ENCODE measurements at regions not wholly inside any gene's neighbourhood (a gene's known extent, or its start where the extent isn't known, plus 50 kb on each side); places are given as distances from the start of the nearest gene placed in this dataset.
"Not testable (repeated sequence)": the region's sequence is repeated elsewhere in the genome, so short reads cannot be mapped to it uniquely, and the experiment has no call there.

DNA sequence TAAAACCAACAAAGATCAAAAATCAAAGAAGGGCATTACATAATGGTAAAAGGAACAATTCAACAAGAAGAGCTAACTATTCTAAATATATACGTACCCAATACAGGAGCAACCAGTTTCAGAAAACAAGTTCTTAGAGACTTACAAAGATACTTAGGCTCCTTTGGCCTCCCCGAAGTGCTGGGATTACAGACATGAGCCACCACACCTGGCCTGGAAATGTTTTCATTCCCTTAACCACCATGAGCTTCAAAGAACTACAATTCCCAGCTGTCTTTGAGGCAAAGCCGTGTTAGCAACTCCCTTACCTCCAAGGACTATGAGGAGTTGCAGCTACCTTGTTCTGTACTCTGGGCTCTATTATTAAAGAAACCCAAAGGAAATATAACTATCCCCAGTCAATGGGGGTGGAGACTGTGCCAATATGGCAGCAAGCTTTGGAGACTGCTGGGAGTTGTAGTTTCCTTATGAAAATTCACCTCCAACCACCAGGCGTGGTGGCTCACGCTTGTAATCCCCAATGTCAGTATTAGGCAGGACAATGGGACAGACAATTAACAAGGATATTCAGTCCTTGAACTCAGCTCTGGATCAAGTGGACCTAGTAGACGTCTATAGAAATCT, 893.9 kb downstream of the SLC6A15 start:
- FAIRE-seq; DNase-seq (ENCODE audit: extremely low spot score, insufficient read length, low read depth): not testable (repeated sequence)

DNA sequence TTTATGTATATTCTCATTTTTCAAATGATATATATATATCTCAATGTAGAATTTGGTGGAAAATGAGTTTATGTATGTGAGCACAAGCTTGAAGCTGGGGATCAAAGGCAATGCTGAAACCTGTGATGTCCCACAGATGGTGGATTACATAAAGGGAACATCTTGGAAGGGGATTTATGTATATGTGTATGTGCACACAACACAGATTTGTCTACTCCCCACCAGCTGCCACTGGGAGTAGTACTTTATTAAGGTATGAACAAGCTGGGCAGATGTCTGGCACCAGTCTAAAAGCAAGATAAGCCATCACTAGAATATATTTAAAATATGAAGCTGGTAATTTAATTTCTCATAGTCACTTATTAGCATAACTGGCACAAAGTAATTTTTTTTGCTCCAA, 895.6 kb downstream of the SLC6A15 start:
- no peak for FAIRE-seq
- DNase-seq (ENCODE audit: extremely low spot score, insufficient read length, low read depth) = no peak

DNA sequence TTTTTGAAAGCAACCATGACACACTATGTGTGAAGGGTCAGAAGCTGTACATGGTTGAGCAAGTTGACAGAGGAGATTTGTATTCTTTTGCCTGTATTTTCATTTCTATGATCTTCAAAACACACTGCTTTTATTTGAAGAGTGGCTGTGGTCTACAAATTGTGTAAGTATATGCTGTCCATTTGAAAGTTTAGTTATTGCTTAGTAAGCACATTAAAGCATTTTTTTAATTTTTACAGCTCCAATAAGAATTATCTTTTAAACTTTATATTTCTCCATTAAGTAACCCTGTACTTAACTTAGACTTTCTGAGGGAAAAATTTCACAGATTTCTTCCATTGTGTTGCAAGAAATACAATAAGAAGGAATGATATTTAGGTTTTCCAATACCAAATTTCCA, 915.2 kb downstream of the SLC6A15 start:
- no peak for DNase-seq (ENCODE audit: extremely low spot score, insufficient read length, low read depth)
- no peak for FAIRE-seq

DNA sequence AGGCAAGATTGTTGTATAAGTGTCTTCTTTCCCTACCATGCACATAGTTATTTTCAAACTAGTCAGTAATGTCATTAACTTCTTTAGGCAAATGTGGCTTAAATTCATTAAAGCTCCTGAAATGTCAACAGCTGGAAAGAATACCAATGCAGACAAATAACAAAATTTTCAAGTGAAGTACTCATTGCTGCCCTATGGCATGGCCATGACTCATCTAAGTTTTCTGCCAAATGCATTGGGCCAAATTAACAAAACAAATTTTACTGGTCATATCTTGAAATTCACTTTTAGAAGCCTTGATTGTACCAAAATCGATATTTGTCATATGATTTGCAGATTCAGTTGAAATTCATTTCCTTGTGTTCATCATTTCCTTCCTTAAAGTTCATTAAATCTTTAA, 915.9 kb downstream of the SLC6A15 start:
- DNase-seq (ENCODE audit: extremely low spot score, insufficient read length, low read depth) (no peak), FAIRE-seq (no peak)

DNA sequence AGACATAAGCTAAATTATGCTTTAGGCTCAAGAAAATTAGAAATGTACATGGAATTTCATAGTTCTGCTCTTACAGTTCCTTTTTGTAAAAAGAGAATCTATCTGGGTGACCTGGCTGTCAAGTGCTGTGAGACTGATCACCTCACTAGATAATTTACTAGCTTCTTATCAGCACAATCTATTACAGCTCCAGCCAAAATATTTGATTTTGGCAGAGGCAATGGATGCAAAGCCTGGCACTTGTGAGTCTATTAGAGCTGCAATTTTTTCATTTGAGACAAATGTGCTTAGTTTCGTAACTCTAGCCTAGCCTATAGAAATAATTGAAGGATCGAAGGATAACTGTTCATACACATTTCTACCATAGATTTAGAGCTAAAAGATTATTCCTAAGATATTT, 927.5 kb downstream of the SLC6A15 start:
- DNase-seq (ENCODE audit: extremely low spot score, insufficient read length, low read depth) = no peak

DNA sequence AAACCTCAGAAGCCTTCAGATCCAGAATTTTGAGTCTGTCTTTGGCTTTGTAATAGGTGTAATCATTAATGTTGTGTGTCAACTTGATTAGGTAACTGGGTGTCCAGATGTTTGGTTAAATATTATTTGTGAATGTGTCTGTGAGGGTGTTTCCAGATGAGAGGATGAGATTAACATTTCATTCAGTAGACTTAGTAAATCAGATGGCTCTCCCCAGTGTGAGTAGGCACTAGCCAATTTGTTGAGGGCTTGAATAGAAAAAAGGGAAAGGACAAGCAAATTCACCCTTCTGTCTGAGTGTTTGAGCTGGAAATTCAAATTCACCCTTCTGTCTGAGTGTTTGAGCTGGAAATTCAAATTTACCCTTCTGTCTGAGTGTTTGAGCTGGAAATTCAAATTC, 932.2 kb downstream of the SLC6A15 start:
- no peak for DNase-seq (ENCODE audit: extremely low spot score, insufficient read length, low read depth)
- no peak for FAIRE-seq

More for the DNA sequence above, 927.5 kb downstream of the SLC6A15 start:
- FAIRE-seq = no peak

DNA sequence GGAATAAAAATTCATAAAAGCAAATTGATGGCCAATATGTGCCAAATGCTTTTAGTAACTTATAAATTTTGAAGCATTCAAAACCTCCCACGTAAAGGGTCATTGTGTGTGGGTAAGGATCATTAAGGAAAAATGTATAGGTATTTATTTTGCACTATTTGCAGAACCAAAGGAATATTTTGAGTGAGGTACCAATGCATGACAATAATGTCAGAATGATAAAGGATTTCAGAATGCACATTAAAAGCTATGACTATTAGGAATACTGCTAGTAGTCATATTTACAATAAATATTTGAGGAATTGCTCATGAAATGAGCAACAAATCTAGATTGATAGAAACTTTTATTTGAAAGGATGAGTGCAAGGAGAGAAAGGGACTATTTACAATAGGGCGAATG, 932.8 kb downstream of the SLC6A15 start:
- FAIRE-seq = no peak
- DNase-seq (ENCODE audit: extremely low spot score, insufficient read length, low read depth) = no peak

DNA sequence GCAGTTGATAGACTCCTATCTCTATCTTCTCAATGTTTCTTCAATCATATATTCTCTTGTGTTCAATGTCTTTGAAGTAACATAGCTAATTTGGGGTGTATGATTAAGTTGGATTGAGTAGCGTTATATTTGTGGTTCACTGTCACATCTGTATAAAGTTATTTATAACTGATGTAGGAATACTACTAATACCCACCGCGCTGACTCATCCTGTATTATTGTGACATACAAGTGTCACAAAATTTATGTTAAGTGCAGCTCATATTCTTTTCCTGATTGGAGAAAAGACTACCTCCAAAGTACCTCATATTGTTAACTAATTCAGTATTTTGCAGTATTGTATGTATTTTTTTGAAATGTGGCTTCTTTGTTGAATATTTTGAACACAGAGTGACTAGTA, 940.8 kb downstream of the SLC6A15 start:
- DNase-seq (ENCODE audit: extremely low spot score, insufficient read length, low read depth) = no peak
- no peak for FAIRE-seq

DNA sequence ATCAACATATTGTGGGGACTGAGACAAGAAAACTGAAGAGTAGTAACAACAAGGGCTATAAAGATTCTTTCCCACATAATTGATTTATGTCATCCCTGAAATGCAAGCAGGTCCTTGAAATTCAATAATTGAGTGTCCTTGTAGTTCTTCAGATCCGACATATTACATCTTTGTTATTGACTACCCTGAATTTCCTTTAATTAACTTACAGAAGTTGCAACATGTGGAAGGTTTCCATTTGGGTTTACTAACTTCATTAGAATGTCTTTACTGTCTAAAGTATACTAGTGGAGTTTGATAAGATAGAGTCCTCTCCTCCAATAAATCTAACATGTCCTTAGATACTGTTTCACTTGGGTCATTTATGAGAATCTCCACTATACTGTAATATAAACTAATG, 951.8 kb downstream of the SLC6A15 start:
- FAIRE-seq = no peak
- no peak for DNase-seq (ENCODE audit: extremely low spot score, insufficient read length, low read depth)

DNA sequence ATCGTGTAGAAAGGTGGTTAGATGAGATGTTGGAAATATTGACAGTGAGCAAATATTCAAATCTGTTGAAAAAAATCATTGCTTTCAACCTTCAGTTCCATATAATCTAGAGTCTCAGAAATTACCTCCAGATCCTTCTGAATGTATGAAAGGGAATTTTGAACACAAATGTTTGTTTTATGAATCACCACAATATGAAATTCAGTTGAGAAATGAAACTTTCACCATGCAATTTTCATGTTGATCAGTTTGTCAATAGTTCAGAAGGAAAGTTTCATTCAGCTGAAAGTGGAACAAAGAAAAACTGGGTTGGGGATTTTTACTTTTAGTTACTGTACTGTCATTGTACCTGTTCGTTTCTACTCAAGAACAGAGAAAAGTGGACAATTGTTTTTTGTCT, 953.6 kb downstream of the SLC6A15 start:
- FAIRE-seq (no peak), DNase-seq (ENCODE audit: extremely low spot score, insufficient read length, low read depth) (no peak)

DNA sequence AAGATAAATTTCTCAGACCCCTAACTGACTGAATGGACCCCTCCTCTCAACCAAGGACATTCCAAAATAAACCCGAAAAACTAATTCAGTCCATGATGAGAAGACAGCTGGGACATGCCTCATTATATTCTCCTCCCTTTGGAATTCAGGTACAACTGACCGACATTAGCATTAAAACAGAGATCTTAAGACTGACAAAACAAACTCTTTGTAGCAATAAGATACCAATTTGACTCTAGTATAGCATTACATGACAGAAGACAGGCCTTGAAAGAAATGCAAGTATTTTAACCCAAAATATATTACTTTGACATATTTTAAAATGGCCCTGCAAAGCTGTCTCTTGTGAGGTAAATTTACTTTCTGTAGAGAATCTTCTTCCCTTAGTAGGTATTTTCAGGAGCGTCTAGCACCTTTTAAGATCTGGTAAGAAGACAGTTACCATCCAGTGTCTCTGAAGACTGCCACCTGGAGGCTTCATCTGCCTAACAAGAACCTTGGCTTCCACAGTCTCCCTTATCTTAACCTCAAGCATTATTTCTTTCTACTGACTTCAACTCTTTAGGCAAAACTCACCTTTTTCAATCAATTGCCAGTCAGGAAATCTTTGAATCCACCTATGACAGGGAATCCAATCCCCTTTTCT, 957.5 kb downstream of the SLC6A15 start:
- DNase-seq (ENCODE audit: extremely low spot score, insufficient read length, low read depth) = no peak
- no peak for FAIRE-seq

DNA sequence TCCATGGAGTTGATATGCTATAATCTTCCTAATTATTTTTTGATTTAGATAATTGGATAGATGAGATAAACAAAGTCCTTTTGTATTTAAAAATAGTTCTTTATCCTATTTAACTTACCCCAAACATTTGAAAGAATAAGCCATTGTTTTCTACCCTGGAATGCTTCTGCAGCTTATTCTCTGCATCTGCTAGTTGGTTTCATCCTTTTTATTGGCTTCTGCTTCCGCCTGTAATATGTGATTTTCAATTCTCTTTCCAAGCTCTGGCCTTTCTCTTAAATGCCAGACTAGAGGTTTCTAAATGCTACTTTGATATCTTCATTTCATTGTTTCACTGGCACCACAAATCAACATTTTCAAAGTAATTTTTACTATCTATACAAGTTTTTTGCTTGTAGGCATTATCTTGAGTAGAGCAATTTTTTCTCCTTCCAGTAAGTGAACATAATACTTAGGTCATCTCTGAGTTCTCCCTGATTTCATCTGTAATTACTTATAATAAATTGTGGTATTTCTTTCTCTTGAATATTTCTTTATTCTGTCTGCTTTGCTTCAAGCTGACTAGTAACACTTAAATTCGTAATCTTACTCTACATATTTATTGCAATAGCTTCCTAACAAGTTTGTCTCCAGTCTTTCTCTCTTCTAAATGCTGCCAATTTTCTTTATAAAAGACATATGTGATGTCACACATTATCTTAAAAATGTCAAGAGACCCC, 958.4 kb downstream of the SLC6A15 start:
- no peak for FAIRE-seq
- no peak for DNase-seq (ENCODE audit: extremely low spot score, insufficient read length, low read depth)

DNA sequence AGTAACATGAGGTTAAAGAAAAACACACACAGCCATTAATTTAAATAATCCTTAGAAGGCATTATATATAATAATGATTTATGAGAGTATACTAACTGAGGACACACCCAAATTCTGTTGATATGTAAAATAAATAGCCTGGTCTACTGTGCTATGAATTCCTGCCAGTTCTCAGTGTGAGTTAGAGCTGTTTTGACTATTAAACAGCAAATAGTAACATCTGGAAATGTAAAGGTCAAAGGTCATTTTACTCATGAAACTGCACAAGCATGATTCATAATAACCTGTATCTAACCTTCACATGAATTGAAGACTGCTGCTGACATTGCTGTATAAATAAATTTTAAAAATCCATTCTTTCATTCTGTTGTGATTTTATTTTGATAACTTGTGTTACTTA, 966.7 kb downstream of the SLC6A15 start:
- DNase-seq (ENCODE audit: extremely low spot score, insufficient read length, low read depth) = no peak
- no peak for FAIRE-seq

DNA sequence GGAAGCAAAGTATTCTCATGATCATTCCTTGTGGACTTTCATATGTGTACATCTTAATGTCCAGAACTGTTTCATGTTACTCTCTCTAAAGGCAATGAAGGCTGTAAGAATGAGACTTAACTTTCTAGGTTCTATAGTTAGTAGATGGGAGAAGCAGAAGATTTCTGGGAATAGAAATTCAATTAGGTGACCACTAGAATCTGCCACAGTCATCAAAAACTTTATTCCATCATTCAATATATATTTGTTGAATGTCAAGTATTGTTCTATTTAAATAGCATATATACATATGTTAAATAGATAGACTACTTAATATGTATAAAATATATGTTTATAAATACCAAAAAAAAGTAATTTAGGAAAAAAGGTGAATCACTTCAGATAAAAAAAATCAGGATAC, 972.9 kb downstream of the SLC6A15 start:
- DNase-seq (ENCODE audit: extremely low spot score, insufficient read length, low read depth) = no peak
- no peak for FAIRE-seq

DNA sequence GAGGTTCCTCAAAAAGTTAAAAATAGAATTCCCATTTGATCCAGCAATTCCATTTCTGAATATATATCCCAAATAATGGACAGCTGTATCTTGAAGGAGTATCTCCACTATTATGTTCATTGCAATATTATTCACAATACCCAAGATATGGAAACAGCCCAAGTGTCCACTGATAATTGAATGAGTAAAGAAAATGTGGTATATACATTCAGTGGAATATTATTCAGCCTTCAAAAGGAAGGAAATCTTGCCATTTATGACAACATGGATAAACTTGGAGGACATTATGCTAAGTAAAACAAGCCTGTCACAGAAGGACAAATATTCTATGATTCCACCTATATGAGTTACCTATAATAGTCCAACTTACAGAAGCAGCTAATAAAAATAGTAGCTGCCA, 979.0 kb downstream of the SLC6A15 start:
- no peak for DNase-seq (ENCODE audit: extremely low spot score, insufficient read length, low read depth)
- FAIRE-seq = no peak

DNA sequence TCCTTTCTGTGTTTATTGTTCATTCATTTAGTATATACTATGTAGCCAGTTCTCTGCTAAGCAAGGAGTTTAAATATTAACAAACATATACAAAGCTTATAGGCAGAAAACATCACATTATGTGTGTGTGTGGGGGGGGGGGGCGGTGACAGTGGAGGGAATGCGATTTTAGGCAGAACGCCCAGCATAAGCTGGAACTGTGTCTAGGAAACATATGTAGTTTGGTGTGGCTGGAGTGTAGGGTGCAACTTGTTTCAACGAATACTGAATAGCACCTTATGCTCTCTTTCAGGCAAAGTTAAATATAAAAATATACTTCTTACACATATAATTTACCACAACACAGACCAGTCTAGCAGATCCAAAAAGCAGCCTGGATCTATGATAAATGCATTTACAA, 980.6 kb downstream of the SLC6A15 start:
- DNase-seq (ENCODE audit: extremely low spot score, insufficient read length, low read depth) (no peak), FAIRE-seq (no peak)

DNA sequence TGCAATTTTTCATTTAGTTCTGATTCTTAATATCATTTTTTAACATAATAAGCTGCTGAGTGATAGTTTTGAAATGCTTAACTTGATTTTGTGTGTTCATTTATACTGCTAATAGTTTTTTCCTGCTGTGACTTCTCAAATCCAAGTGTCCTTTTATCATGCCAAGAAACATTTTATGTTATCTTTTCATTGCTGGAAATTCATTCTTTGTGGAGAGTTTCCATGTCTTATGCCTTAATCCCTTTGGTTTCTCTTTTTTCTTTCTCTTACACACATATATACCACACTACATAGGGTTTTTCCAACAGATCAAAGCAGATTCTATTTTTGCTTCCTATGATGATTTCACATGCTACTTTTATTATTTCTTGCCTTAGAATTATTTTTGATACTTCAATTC, 981.1 kb downstream of the SLC6A15 start:
- no peak for FAIRE-seq

DNA sequence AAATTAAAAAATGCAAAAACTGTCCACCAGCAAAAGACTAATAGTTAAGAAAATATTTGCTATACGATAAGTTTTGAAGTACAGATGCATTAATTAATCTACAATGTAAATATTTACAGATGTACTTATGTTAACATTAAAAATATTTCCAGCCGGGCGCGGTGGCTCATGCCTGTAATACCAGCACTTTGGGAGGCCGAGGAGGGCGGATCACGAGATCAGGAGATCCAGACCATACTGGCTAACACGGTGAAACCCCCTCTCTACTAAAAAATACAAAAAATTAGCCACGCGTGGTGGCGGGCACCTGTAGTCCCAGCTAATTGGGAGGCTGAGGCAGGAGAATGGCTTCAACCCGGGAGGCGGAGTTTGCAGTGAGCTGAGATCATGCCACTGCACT, 982.8 kb downstream of the SLC6A15 start:
- not testable (repeated sequence) for DNase-seq (ENCODE audit: extremely low spot score, insufficient read length, low read depth); FAIRE-seq

More for the DNA sequence above, 981.1 kb downstream of the SLC6A15 start:
- no peak for DNase-seq (ENCODE audit: extremely low spot score, insufficient read length, low read depth)

DNA sequence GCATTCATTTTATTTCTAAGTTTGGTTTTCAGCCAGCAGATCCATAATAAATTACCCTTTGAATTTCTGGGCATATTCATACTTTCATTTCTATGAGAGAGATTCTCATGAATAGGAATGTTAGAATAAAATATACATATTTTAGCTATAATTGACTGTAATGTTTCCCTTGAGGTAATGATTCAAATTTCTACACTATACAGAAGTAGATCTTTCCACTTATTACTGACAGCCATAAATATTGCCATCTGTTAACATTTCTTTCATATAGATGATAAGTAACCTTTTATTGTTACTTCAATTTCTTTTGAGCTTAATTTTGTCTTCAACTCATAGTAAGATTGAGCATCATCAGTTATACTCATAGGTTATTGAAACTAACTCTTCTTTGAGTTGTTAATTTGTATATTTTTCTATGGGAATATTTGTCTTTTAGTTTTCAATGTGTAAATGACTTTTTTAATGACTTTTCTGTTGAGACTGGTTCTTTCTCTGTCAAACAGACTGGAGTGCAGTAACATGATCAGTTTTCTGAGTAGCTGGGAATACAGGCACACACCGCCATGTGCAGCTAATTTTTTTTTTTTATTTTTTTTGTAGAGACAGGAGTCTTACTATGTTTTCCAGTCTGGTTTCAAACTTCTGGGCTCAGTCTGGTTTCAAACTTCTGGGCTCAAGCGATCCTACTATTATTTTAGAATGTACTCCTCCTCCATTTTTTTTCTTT, 991.6 kb downstream of the SLC6A15 start:
- FAIRE-seq = no peak
- DNase-seq (ENCODE audit: extremely low spot score, insufficient read length, low read depth) = no peak

DNA sequence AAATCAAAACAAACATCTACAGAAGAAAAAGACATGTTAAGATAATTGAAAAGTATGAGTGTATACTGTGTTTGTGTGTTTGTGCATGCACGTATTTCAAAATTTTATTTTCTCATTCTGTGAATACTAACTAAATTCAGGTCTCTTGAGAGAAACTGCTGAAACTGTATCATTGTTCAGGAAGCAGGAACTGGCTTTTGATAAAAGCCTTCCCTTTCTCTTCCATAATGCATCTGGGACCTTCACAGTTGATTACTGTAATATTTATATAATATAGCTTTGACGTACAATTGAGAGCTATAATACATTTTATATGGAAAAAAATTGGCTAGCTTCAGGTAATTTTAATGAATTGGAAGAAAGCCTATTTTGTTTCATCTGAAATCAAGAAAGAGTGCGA, 993.5 kb downstream of the SLC6A15 start:
- no peak for FAIRE-seq

DNA sequence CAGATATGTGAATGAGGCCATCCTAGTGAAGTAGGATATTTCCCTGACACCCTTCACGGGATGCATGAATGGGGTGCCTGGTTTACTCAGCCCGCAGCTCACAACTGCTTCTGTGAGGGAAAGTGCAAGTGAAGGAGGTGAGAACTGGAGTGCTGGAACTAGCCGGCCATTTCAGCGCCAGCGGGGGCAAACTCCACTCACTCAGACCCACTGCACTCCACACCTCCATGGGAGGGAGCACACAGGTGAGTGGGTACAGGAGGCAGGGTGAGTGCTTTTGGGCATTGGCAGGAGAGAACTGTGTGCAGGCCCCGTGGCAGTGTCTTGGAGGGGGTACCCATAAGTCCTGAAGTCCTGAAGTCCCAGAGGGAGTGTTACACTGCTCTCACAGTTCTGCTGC, 1008.4 kb downstream of the SLC6A15 start:
- DNase-seq (ENCODE audit: extremely low spot score, insufficient read length, low read depth) = no peak
- no peak for FAIRE-seq

More for the DNA sequence above, 993.5 kb downstream of the SLC6A15 start:
- DNase-seq (ENCODE audit: extremely low spot score, insufficient read length, low read depth) = no peak

Data from GM18507 (cell line).